GM21390 (cell line): ENCODE measurements at regions not wholly inside any gene's neighbourhood (a gene's known extent, or its start where the extent isn't known, plus 50 kb on each side); places are given as distances from the start of the nearest gene placed in this dataset.
"Not testable (repeated sequence)": the region's sequence is repeated elsewhere in the genome, so short reads cannot be mapped to it uniquely, and the experiment has no call there.

Experiments used
- ATAC-seq: cut with Tn5 transposase; IDR thresholded peaks from one replicate; pipeline ENCODE4 v1.9.1; 2021; ENCODE audit not compliant: unreplicated experiment

GRCh38 chr22:27045103-27045947 lies 387.9 kb downstream of the MIAT start:
- no peak for ATAC-seq

DNA sequence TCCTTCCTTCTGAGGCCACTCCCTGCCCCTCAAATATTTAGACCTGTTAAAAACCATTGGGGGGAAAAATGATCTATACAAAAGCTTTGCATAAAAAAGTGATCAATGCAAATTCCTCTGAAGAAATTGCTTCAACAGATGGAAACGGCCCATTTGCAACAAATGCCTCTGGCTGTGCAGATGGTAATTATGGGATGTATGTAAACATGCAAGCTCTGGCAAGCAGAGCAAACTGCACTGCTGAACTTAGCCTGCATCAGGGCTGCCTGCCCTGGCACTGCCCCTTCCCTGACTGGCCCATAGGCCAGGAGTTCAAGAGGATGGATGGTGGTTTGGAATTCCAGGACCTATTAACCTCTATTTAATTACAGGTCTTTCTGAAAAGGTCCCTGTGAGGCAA lies 388.7 kb downstream of the MIAT start:
- ATAC-seq: no peak

DNA sequence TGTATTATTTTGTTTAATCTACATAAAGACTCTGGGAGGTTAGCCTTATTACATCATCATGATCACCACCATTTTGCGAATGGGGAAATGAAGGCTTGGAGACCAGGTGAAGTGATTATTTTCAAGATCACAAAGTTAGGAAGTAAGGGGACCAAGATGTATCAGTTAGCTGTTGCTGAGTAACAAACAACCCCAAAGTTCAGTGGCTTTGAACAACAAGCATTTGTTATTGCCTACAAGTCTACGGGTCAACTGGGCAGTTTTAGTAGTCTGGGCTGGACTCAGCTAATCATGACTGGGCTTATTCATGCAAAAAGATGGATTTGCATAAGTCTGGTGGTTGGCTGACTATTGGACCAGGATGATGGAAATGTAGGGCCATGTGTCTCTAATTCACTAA lies 389.2 kb downstream of the MIAT start:
- no peak for ATAC-seq

DNA sequence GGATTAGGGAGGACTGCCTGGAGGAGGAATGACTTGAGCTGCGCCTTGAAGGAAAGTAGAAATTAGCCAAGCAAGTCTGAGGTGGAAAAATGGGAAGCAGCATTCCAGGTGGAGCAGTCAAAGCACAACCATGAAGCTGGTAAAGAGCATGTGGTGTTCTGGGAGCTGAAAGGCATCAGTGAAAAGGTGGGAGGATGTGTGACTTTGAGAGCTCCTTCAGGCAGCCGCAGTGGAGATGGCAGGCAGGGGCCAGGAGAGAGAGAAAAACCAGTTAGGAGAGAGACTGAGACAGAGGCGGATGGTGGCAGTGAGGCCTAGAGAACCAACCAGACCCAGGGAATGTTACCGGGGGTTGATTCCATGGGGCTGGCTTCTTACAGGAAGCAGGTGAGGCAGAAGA lies 393.4 kb downstream of the MIAT start:
- ATAC-seq: no peak

- ATAC-seq: no peak
Observed at GRCh38 chr22:27051407-27051806, 394.0 kb downstream of the MIAT start.

DNA sequence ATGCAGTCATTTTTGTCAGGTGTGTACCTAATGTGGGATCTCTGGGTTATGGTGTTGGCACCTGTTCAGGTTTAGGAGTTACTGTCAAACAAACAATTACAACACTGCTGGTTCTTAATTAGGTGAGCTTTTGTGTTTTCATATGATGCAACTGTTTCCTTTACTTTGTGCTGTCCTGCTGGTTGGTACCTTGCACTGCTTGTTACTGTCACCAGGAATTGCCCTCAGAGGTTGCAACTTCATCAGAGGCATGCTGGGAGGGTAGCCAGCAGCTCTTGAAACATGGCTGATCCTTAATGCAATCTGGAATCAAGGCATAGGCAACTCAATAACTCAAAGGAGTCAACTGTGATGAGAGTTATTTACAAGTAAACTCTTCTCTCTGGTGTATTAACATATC lies 400.3 kb downstream of the MIAT start:
- no peak for ATAC-seq

DNA sequence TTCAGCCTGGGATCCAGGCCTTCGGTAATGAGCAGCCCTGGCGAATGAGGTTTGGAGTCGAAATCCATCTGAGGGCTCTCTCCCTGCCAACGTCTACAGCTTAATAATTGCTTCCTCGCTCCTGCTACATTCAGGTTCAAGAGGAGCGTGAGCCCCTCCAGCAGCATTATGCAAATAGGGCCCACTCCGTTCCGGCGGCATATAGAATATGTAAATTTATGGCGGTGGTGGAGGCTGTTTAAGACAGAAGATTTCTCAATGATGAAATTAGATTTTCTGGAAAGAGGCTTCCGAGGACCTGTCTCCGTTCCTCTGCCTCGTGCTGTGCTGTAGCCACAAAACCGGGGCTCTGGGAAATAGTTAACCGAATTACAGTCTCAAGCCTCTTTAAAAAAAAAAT lies 402.8 kb downstream of the MIAT start:
- ATAC-seq: no peak

GRCh38 chr22:27062910-27063309 lies 405.5 kb downstream of the MIAT start:
- ATAC-seq: no peak

- no peak for ATAC-seq
Observed at GRCh38 chr22:27063406-27063805, 406.0 kb downstream of the MIAT start.

DNA sequence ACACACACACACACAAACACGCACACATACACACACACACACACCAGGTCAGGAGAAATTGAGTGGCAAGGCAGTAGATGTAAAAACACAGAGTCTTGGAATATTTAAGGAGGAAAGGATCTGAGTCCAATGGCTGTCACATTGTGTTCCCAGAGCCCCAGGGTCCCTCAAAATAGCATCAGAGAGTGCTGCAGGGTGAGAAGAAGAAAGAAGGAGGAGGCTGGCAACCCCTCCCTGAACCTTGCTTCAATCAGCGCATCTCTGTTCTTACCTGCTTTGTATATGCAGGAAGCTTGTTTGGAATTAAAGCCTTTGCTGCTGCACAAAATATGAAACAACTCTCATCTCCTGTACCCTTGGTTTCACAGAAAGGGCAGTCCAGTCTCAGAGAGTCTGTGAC lies 406.5 kb downstream of the MIAT start:
- no peak for ATAC-seq

- no peak for ATAC-seq
Observed at GRCh38 chr22:27064386-27064785, 407.0 kb downstream of the MIAT start.

DNA sequence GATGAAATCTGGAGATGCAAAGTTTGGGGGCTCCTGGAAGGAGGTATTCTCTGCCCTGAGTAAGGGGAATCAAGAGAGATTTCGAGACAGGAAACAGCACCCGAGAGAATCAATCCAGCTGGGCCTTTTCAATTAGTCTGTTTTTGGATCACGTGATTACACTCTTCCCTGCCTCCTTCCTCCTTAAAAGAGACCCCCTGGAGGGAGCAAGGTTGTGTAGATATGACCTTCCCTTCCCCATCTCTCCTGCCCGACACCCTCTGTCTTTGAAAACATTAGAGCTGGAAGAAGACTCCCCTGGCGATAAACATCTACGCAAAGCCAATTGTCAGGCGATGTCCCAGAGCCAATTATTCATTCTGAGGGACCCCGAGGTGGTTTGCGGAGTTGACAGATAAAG lies 407.9 kb downstream of the MIAT start:
- ATAC-seq: no peak

GRCh38 chr22:27066856-27067255 lies 409.5 kb downstream of the MIAT start:
- ATAC-seq: no peak

- ATAC-seq: no peak
Observed at GRCh38 chr22:27068121-27068520, 410.7 kb downstream of the MIAT start.

- ATAC-seq: no peak
Observed at GRCh38 chr22:27070594-27070993, 413.2 kb downstream of the MIAT start.

- ATAC-seq: no peak
Observed at GRCh38 chr22:27073601-27074425, 416.4 kb downstream of the MIAT start.

DNA sequence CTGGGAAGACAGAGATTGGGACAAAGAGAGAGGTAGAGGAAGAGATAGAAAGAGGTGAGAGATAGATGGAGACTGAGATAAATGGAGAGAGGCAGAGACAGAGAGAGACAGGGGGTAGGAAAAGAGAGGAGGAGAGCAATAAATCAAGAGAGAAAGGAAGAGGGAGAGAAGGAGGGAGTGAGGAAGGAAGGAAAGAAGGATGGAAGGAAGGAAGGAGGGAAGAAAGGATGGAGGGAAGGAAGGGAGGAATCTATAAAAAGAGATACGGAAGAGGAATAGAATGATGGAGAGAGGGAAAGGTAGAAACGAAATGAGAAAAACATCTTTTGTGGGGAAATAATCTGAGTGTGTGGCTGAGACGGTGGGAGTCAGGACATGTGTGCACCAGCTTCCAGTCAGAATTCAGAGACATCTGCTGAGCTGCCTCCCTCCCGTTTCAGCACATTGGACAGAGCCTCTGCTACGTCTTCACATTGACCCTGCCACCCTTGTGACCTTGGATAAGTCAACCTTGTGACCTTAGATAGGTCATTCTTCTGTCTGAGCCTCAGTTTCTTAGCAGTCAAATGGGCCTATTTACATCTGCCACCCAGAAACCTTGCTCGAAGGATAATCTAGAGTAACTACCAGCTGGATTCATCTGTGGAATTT lies 417.8 kb downstream of the MIAT start:
- ATAC-seq: no peak

DNA sequence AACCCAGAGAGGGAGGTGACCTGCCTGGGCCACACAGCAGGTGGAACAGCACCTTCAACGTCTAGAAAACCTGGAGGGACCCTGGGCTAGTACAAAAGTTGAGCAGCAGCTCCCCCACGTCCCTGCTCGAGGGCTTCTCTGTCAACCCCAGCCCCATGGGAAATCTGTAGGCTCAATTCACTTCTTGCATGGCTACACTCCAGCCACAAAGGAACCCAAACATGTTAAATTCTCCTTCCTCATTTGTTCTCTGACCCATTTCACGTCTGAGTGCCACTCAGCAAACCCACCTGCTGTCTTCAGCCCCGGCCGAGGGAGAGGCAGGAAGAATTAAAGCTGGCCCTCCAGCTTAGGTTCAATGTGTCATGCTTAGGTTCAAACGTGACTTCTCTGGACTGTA lies 418.5 kb downstream of the MIAT start:
- no peak for ATAC-seq

DNA sequence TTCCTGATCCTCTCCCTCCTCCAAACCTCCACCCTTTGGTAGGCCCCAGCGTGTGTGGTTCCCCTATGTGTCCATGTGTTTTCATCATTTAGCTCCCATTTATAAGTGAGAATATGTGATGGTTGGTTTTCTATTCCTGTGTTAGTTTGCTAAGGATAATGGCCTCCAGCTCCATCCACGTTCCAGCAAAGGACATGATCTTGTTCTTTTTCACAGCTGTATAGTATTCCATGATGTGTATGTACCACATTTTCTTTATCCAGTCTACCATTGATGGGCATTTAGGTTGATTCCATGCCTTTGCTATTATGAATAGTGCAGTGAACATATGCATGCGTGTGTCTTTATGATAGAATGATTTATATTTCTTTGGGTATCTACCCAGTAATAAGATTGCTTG lies 420.7 kb downstream of the MIAT start:
- ATAC-seq: not testable (repeated sequence)

DNA sequence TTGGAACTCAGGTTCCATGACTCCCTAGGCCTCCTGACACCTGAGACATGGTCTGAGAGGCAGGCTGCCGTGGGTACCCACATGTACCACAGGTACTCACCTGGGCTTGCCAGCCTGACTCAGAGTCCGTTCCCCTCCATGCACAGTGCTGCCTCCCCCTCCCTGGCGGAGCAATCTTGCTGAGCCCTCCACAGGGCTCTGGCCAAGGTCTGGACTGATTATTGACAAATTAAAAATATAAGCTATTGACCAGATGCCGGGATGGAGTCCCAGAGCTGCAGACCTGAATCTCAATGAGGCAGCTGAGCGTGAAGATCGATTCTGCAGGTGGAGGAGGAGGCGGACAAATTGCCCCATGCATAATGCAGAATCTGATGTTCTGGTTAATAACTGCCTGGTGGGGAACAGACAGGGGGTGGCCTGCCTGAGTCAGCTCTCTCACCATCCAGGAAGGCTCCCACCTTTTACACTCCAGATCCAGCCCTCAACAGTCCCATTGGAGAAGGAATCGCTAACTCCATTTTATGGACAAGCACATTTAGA lies 422.7 kb downstream of the MIAT start:
- ATAC-seq: no peak

DNA sequence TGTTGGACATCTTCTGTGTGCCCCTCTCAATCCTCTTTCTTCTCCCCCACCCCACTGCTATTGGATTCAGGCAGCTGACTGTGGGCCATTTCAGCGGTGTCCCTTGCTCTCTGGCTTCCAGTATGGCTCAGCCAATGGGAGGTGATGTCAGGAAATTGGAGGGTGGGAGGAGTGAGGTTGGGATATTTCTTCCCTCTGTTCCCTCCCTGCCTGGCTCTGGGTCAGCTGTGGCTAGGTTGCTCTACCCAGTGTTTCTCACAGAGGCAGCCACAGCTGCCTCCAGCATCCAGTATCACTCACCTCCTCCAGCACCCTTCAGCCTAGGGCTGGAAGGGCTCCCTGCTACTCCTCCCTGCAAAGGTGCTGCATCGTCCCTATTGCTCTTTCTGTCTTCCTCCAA lies 423.5 kb downstream of the MIAT start:
- no peak for ATAC-seq

DNA sequence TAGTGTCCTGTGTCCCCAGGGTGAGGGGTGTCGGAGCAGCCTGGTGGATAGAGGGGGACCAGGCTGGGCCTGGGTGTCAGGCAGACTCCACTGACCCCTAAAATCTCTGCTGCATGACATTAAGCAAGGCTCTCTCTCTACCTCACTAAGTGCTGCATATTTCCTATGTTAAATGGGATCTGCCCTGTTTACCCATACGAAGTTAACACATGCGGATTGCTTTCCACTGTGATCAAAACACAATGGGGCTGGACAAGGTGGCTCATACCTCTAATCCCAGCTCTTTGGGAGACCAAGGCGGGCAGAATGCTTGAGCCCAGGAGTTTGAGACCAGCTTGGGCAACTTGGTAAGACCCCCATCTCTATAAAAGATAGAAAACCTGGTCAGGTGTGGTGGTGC lies 426.2 kb downstream of the MIAT start:
- no peak for ATAC-seq
